Breast epithelium (tissue), 4 donors: ENCODE measurements at regions not wholly inside any gene's neighbourhood (a gene's known extent, or its start where the extent isn't known, plus 50 kb on each side); places are given as distances from the start of the nearest gene placed in this dataset.

Experiments
- DNase-seq, 2 donors: peaks; one replicate each; pipeline ENCODE4 v3.0.0-alpha.2; 2019; ENCODE audit warnings: low spot score in 2 of 2
- H3K27ac ChIP-seq, 2 donors: fragments of 200-600 bp; sonication (generic) in 1 of 2; one replicate each; pipeline ENCODE4 v1.5.1; 2016 to 2019; ENCODE audit warnings: mild to moderate bottlenecking in 1 of 2
- H3K27me3 ChIP-seq, 2 donors: fragments of 200-600 bp; sonication (generic) in 1 of 2; one replicate each; pipeline versions ENCODE4 v1.5.1 to v1.6.0; 2017 to 2019; ENCODE audit warnings: control low read depth in 1 of 2, mild to moderate bottlenecking in 1 of 2
- H3K36me3 ChIP-seq: fragments of 200-600 bp; one replicate; pipeline ENCODE4 v1.5.1; 2019
- H3K4me1 ChIP-seq, 2 donors: fragments of 200-600 bp; sonication (generic); one replicate each; pipeline ENCODE4 v1.5.1; 2016 to 2019; ENCODE audit warnings: control low read depth in 1 of 2
- H3K4me3 ChIP-seq, 3 donors: fragments of 200-600 bp; sonication (generic); 1 replicate in 2 of 3; 2 replicates in 1 of 3; pipeline ENCODE4 v1.5.1; 2016 to 2019; ENCODE audit warnings: mild to moderate bottlenecking in 3 of 3, moderate library complexity in 2 of 3
- H3K9me3 ChIP-seq, 2 donors: fragments of 200-600 bp; sonication (generic) in 1 of 2; one replicate each; pipeline ENCODE4 v1.5.1; 2016 to 2019; ENCODE audit warnings: control low read depth in 1 of 2
- POLR2A ChIP-seq: fragments of 450-650 bp; IDR thresholded peaks from one replicate; pipeline ENCODE4 v1.6.1; 2016; ENCODE audit warnings: antibody characterized with exemption, mild to moderate bottlenecking, moderate library complexity
- POLR2AphosphoS5 ChIP-seq, 3 donors: sonication (generic); formaldehyde crosslinking; IDR thresholded peaks; one replicate each; pipeline ENCODE4 v1.6.1; 2017; ENCODE audit warnings: antibody characterized with exemption in 3 of 3
- intact Hi-C: fragments of 100-400 bp; cut with DNase I; formaldehyde crosslinking; loops from one replicate; pipeline ENCODE4 v1.15.1; 2023; ENCODE audit warnings: low total_unique reads
- TF ChIP-seq, protein P1 (sequence below), 3 donors: fragments of 450-650 bp; IDR thresholded peaks; one replicate each; pipeline ENCODE4 v1.5.1; 2016 to 2017; ENCODE audit warnings: antibody characterized with exemption in 3 of 3, mild to moderate bottlenecking in 3 of 3, moderate library complexity in 3 of 3

DNA sequence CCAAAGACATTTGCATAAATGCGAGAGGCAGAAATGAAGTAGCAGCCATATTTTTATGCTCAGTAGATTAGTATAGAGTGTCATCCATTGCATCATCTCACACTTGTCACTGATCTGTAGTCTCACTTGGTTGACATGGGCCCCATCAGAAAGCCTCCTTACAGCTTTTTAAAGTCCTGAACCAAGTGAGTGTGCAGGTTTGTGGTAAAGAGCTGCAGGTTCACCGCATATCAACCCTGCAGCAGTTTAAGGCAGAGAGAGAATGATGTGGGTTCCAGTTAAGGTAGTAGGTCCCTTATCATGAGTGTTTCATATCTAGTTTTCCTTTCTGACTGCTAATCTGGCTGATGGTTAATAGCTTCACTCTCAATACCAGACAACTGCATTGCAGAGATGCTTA, 1080.3 kb downstream of the NR2F1-AS1 start:
- Histone ChIP-seq H3K36me3 (no peaks in the 10 kb centered on the region), H3K4me1 (no peaks in the 10 kb centered on the region), H3K4me3 (no peak overlapping the region), H3K9me3 (no peaks in the 10 kb centered on the region), H3K27ac (no peak overlapping the region), H3K27me3 (no peaks in the 10 kb centered on the region)
- intact Hi-C loops = no loop called here
- no peak for DNase-seq
- TF ChIP-seq, protein P1, sequence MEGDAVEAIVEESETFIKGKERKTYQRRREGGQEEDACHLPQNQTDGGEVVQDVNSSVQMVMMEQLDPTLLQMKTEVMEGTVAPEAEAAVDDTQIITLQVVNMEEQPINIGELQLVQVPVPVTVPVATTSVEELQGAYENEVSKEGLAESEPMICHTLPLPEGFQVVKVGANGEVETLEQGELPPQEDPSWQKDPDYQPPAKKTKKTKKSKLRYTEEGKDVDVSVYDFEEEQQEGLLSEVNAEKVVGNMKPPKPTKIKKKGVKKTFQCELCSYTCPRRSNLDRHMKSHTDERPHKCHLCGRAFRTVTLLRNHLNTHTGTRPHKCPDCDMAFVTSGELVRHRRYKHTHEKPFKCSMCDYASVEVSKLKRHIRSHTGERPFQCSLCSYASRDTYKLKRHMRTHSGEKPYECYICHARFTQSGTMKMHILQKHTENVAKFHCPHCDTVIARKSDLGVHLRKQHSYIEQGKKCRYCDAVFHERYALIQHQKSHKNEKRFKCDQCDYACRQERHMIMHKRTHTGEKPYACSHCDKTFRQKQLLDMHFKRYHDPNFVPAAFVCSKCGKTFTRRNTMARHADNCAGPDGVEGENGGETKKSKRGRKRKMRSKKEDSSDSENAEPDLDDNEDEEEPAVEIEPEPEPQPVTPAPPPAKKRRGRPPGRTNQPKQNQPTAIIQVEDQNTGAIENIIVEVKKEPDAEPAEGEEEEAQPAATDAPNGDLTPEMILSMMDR (IDR thresholded peaks at IDR 0.05) = no peak
- TF ChIP-seq POLR2A = no peak
- no peak for TF ChIP-seq POLR2AphosphoS5 (IDR thresholded peaks at IDR 0.05)

DNA sequence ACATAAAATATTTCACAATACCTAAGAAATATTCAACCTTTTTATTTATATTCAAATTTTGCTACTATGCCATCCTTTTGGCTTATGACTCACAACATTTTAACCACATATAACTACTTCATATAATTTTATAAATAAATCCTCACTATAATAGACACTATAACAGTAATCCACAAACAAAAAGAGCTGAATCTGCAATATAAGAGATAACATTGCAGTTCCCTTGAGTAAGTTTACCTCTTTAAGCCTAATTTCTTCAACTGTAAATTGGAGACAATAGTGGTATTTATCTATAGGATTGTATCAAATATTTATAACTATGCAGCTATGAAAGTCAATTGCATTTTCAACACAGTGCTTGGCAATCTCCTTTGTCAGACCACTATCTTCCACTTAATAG, 1084.5 kb downstream of the NR2F1-AS1 start:
- H3K27ac ChIP-seq = no peak overlapping the region
- intact Hi-C loops = no loop called here
- H3K9me3 ChIP-seq = no peaks in the 10 kb centered on the region
- TF ChIP-seq POLR2A = no peak
- TF ChIP-seq, protein P1 (IDR thresholded peaks at IDR 0.05) = no peak
- no peak for TF ChIP-seq POLR2AphosphoS5 (IDR thresholded peaks at IDR 0.05)
- no peaks in the 10 kb centered on the region for H3K36me3 ChIP-seq
- H3K4me1 ChIP-seq = no peaks in the 10 kb centered on the region
- DNase-seq = no peak
- H3K4me3 ChIP-seq = no peak overlapping the region
- H3K27me3 ChIP-seq = no peaks in the 10 kb centered on the region

DNA sequence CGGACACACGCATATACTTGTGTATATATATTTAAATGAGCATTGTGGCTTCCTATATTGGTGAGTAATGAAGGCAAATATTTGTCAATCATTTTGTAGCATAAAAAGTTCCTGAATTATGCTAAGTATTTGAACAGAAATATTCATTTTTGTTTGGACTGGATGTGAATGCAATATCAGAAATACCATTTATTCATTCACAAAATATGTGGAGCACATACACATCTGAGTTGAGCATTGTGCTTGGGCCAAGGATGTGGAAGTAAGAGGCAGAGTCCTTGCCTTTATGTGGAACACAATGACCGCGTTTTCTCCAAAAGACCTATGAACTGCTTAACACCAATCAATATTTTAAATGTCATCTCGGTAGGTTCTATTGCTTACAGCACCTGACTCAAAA, 1086.5 kb downstream of the NR2F1-AS1 start:
- TF ChIP-seq, protein P1 (IDR thresholded peaks at IDR 0.05) = no peak
- no peak for TF ChIP-seq POLR2A
- no peak for TF ChIP-seq POLR2AphosphoS5 (IDR thresholded peaks at IDR 0.05)
- no peak overlapping the region for H3K27ac ChIP-seq
- H3K4me3 ChIP-seq = no peak overlapping the region
- no peak for DNase-seq
- intact Hi-C loops = no loop called here
- H3K27me3 ChIP-seq = no peaks in the 10 kb centered on the region
- H3K4me1 ChIP-seq = no peaks in the 10 kb centered on the region
- H3K36me3 ChIP-seq = no peaks in the 10 kb centered on the region
- H3K9me3 ChIP-seq = no peaks in the 10 kb centered on the region

DNA sequence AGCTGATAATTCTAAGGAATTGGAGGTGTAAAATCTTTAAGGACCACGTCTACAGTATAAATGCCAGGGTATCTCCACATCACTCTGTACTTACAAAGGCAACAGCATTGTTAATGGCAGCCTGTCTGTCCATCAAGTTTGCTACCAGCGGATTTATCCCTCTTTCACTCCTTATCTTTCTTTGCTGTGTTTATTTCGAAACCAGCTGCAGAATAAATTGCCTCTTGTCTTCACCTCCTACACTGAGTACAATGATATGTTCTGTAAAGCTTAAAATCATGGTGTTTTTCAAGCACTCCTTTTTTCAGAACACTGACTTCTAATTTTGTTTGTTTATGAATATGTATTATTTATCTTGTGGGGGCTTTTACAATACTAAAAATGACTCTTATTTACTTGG, 1088.1 kb downstream of the NR2F1-AS1 start:
- Histone ChIP-seq H3K36me3 (no peaks in the 10 kb centered on the region), H3K4me3 (no peak overlapping the region), H3K27me3 (no peaks in the 10 kb centered on the region), H3K4me1 (no peaks in the 10 kb centered on the region), H3K27ac (no peak overlapping the region), H3K9me3 (no peaks in the 10 kb centered on the region)
- TF ChIP-seq POLR2A = no peak
- no peak for TF ChIP-seq POLR2AphosphoS5 (IDR thresholded peaks at IDR 0.05)
- TF ChIP-seq, protein P1 (IDR thresholded peaks at IDR 0.05) = no peak
- intact Hi-C loops = no loop called here
- no peak for DNase-seq

DNA sequence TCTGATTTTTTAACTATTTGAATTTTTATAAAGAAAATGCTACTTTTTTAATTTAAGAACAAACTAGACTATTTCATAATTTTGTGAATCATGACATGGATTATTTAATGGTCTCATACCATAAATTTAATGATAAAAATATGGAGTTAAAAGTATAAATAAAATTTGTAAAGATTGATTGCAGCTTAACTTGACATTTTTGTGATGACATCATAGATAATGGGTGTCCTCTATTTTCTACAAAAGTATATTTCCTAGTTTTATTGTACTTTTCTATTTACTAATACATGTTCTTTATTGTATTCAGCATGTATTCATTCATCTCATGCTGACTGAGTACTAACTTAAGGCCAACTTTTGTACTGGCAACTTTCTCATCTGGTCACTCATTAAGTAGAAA, 1096.5 kb downstream of the NR2F1-AS1 start:
- H3K9me3 ChIP-seq = no peaks in the 10 kb centered on the region
- DNase-seq = no peak
- H3K27ac ChIP-seq = no peak overlapping the region
- no peaks in the 10 kb centered on the region for H3K4me1 ChIP-seq
- no peaks in the 10 kb centered on the region for H3K36me3 ChIP-seq
- TF ChIP-seq POLR2AphosphoS5 (IDR thresholded peaks at IDR 0.05) (no peak), POLR2A (no peak)
- TF ChIP-seq, protein P1 (IDR thresholded peaks at IDR 0.05) = no peak
- intact Hi-C loops = no loop called here
- no peak overlapping the region for H3K4me3 ChIP-seq
- H3K27me3 ChIP-seq = no peaks in the 10 kb centered on the region
